Vagina (tissue), 2 donors: ENCODE measurements at regions not wholly inside any gene's neighbourhood (a gene's known extent, or its start where the extent isn't known, plus 50 kb on each side); places are given as distances from the start of the nearest gene placed in this dataset.

ENCODE experiments used
- DNase-seq, 2 donors: peaks; one replicate each; pipeline ENCODE4 v3.0.0-alpha.2; 2017; ENCODE audit errors: extremely low spot score in 2 of 2
- H3K27ac ChIP-seq: fragments of 200-600 bp; sonication (generic); one replicate; pipeline ENCODE4 v1.5.1; 2019
- H3K27me3 ChIP-seq: fragments of 200-600 bp; sonication (generic); one replicate; pipeline ENCODE4 v1.5.1; 2019
- H3K36me3 ChIP-seq, 2 donors: fragments of 200-600 bp; sonication (generic); one replicate each; pipeline ENCODE4 v1.5.1; 2017 to 2019
- H3K4me1 ChIP-seq: fragments of 200-600 bp; sonication (generic); one replicate; pipeline ENCODE4 v1.5.1; 2019
- H3K4me3 ChIP-seq, 2 donors: fragments of 200-600 bp; sonication (generic); 1 replicate in 1 of 2; 2 replicates in 1 of 2; pipeline ENCODE4 v1.5.1; 2016 to 2019
- H3K9me3 ChIP-seq: fragments of 200-600 bp; sonication (generic); one replicate; pipeline ENCODE4 v1.5.1; 2019
- POLR2A ChIP-seq, 2 donors: fragments of 450-650 bp; IDR thresholded peaks; one replicate each; pipeline ENCODE4 v1.6.1; 2017; ENCODE audit warnings: antibody characterized with exemption in 2 of 2, mild to moderate bottlenecking in 2 of 2, moderate library complexity in 2 of 2
- POLR2AphosphoS5 ChIP-seq, 2 donors: sonication (generic); formaldehyde crosslinking; IDR thresholded peaks; one replicate each; pipeline ENCODE4 v1.9.0; 2017; ENCODE audit warnings: antibody characterized with exemption in 2 of 2, mild to moderate bottlenecking in 2 of 2, low read depth in 1 of 2; ENCODE audit not compliant: insufficient read depth in 1 of 2
- intact Hi-C: fragments of 100-400 bp; cut with DNase I; formaldehyde crosslinking; loops from one replicate; pipeline ENCODE4 v1.15.1; 2023
- TF ChIP-seq, protein P1 (sequence below), 3 experiments: fragments of 450-650 bp in 2 of 3; fragments of 200-600 bp in 1 of 3; sonication (generic) in 1 of 3; IDR thresholded peaks; one replicate each; pipeline ENCODE4 v1.5.1; 2017 to 2019; ENCODE audit warnings: antibody characterized with exemption in 3 of 3, mild to moderate bottlenecking in 2 of 3, moderate library complexity in 2 of 3

DNA sequence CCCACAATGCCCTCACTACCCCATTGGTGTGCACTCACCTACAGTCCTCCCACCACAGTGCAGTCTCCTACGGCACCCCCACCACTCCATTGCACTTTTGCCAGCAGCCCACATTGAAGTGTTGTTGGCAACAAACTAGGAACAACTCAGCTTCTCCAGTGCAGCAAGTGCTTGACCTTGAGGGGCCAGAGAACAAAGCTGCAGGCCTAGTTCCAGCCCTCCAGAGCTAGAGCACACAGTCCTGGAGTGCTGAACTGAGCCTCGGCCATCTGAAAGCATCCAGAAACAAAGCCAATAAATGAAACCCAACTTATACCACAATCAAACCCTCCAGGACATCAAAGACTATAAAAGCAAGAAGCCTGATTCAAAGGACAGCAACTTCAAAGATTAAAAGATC lies 129.9 kb downstream of the C1orf94 start:
- no peaks in the 10 kb centered on the region for H3K27me3 ChIP-seq
- no peaks in the 10 kb centered on the region for H3K4me1 ChIP-seq
- no peak overlapping the region for H3K4me3 ChIP-seq
- intact Hi-C loops, result no loop called here
- no peak overlapping the region for H3K27ac ChIP-seq
- TF ChIP-seq POLR2AphosphoS5 (IDR thresholded peaks at IDR 0.05; ENCODE audit: insufficient read depth in 1 of 2, low read depth in 1 of 2), result no peak
- no peak for TF ChIP-seq POLR2A (IDR thresholded peaks at IDR 0.05)
- TF ChIP-seq, protein P1, sequence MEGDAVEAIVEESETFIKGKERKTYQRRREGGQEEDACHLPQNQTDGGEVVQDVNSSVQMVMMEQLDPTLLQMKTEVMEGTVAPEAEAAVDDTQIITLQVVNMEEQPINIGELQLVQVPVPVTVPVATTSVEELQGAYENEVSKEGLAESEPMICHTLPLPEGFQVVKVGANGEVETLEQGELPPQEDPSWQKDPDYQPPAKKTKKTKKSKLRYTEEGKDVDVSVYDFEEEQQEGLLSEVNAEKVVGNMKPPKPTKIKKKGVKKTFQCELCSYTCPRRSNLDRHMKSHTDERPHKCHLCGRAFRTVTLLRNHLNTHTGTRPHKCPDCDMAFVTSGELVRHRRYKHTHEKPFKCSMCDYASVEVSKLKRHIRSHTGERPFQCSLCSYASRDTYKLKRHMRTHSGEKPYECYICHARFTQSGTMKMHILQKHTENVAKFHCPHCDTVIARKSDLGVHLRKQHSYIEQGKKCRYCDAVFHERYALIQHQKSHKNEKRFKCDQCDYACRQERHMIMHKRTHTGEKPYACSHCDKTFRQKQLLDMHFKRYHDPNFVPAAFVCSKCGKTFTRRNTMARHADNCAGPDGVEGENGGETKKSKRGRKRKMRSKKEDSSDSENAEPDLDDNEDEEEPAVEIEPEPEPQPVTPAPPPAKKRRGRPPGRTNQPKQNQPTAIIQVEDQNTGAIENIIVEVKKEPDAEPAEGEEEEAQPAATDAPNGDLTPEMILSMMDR (IDR thresholded peaks at IDR 0.05), result no peak
- H3K36me3 ChIP-seq, result no peaks in the 10 kb centered on the region
- no peak for DNase-seq
- H3K9me3 ChIP-seq, result no peaks in the 10 kb centered on the region

- no peak overlapping the region for H3K27ac ChIP-seq
- no peaks in the 10 kb centered on the region for H3K4me1 ChIP-seq
- DNase-seq, result no peak
- no peak overlapping the region for H3K4me3 ChIP-seq
- no peak for TF ChIP-seq POLR2A (IDR thresholded peaks at IDR 0.05)
- H3K27me3 ChIP-seq, result no peaks in the 10 kb centered on the region
- no peaks in the 10 kb centered on the region for H3K36me3 ChIP-seq
- H3K9me3 ChIP-seq, result no peaks in the 10 kb centered on the region
- intact Hi-C loops, result no loop called here
Observed at GRCh38 chr1:34312359-34312758, 135.7 kb downstream of the C1orf94 start.

- TF ChIP-seq, protein P1 (IDR thresholded peaks at IDR 0.05), result no peak
- TF ChIP-seq POLR2AphosphoS5 (IDR thresholded peaks at IDR 0.05; ENCODE audit: insufficient read depth in 1 of 2, low read depth in 1 of 2) (no peak), POLR2A (IDR thresholded peaks at IDR 0.05) (no peak)
- DNase-seq, result no peak
- H3K9me3 ChIP-seq, result no peaks in the 10 kb centered on the region
- intact Hi-C loops, result no loop called here
- H3K4me1 ChIP-seq, result no peaks in the 10 kb centered on the region
- H3K36me3 ChIP-seq, result no peaks in the 10 kb centered on the region
- H3K27ac ChIP-seq, result no peak overlapping the region
- no peak overlapping the region for H3K4me3 ChIP-seq
- no peaks in the 10 kb centered on the region for H3K27me3 ChIP-seq
Observed at GRCh38 chr1:34315974-34316373, 139.3 kb downstream of the C1orf94 start.

- Histone ChIP-seq H3K4me3 (no peak overlapping the region), H3K4me1 (no peaks in the 10 kb centered on the region), H3K27me3 (no peaks in the 10 kb centered on the region), H3K36me3 (no peaks in the 10 kb centered on the region), H3K9me3 (no peaks in the 10 kb centered on the region), H3K27ac (no peak overlapping the region)
- no peak for TF ChIP-seq POLR2A (IDR thresholded peaks at IDR 0.05)
- TF ChIP-seq POLR2AphosphoS5 (IDR thresholded peaks at IDR 0.05; ENCODE audit: insufficient read depth in 1 of 2, low read depth in 1 of 2), result no peak
- TF ChIP-seq, protein P1 (IDR thresholded peaks at IDR 0.05), result no peak
- intact Hi-C loops, result no loop called here
- no peak for DNase-seq
Observed at GRCh38 chr1:34316773-34317172, 140.1 kb downstream of the C1orf94 start.

DNA sequence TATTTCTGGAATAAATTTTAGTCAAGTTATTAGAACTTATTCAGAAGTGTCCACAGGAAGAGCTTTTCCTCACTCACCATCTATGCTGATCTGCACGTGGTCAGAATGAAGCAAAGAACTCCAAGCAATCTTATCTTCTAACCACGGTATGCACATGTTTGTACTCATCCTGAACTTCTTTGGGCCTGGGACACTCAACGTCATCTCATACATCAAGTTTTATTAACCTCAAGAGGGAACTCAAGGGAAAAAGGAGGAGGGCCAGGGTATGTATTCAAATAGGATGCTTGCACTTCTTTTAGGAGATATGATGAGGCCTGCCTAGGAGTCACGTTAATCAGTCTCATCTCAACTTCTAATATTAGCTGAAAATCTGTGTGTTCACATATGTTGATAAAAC lies 142.5 kb downstream of the C1orf94 start:
- no peak for DNase-seq
- intact Hi-C loops, result no loop called here
- Histone ChIP-seq H3K36me3 (no peaks in the 10 kb centered on the region), H3K27ac (no peak overlapping the region), H3K9me3 (no peaks in the 10 kb centered on the region), H3K27me3 (no peaks in the 10 kb centered on the region), H3K4me1 (no peaks in the 10 kb centered on the region), H3K4me3 (no peak overlapping the region)
- TF ChIP-seq POLR2AphosphoS5 (IDR thresholded peaks at IDR 0.05; ENCODE audit: insufficient read depth in 1 of 2, low read depth in 1 of 2) (no peak), POLR2A (IDR thresholded peaks at IDR 0.05) (no peak)
- TF ChIP-seq, protein P1 (IDR thresholded peaks at IDR 0.05), result no peak
